RPMI7951 (cell line): ENCODE measurements at regions not wholly inside any gene's neighbourhood (a gene's known extent, or its start where the extent isn't known, plus 50 kb on each side); places are given as distances from the start of the nearest gene placed in this dataset.

Experiments used
- DNase-seq: peaks from one replicate; pipeline ENCODE4 v3.0.0-alpha.2; 2012; ENCODE audit warnings: low read depth

- no peak for DNase-seq
Measured at GRCh38 chr2:15863494-15864175, 76.7 kb upstream of the MYCN start.

GRCh38 chr2:15864176-15864769, 76.1 kb upstream of the MYCN start:
- no peak for DNase-seq

GRCh38 chr2:15865923-15866322, 74.4 kb upstream of the MYCN start:
- no peak for DNase-seq

- DNase-seq = no peak
Measured at GRCh38 chr2:15866563-15867193, 73.7 kb upstream of the MYCN start.

GRCh38 chr2:15867194-15868171, 72.9 kb upstream of the MYCN start:
- DNase-seq = no peak

GRCh38 chr2:15868186-15868585, 72.2 kb upstream of the MYCN start:
- DNase-seq = no peak

GRCh38 chr2:15868704-15869103, 71.6 kb upstream of the MYCN start:
- DNase-seq = no peak

- DNase-seq = no peak
Measured at GRCh38 chr2:15869396-15869795, 71.0 kb upstream of the MYCN start.

- DNase-seq = no peak
Measured at GRCh38 chr2:15869871-15870270, 70.5 kb upstream of the MYCN start.

- no peak for DNase-seq
Measured at GRCh38 chr2:15870565-15870964, 69.8 kb upstream of the MYCN start.

- no peak for DNase-seq
Measured at GRCh38 chr2:15871239-15871783, 69.0 kb upstream of the MYCN start.

GRCh38 chr2:15872854-15873253, 67.5 kb upstream of the MYCN start:
- DNase-seq = no peak

- no peak for DNase-seq
Measured at GRCh38 chr2:15874321-15874720, 66.0 kb upstream of the MYCN start.

- DNase-seq = no peak
Measured at GRCh38 chr2:15874854-15875804, 65.2 kb upstream of the MYCN start.

GRCh38 chr2:15875969-15876705, 64.2 kb upstream of the MYCN start:
- DNase-seq = no peak

- no peak for DNase-seq
Measured at GRCh38 chr2:15880226-15881119, 59.9 kb upstream of the MYCN start.

- no peak for DNase-seq
Measured at GRCh38 chr2:15881120-15881433, 59.3 kb upstream of the MYCN start.

GRCh38 chr2:15881676-15882075, 58.7 kb upstream of the MYCN start:
- no peak for DNase-seq
